NCI-H1105 treated with DMSO at 0.1 percent for 48 hours (cell line): ENCODE measurements at regions not wholly inside any gene's neighbourhood (a gene's known extent, or its start where the extent isn't known, plus 50 kb on each side); places are given as distances from the start of the nearest gene placed in this dataset.

ENCODE experiments used
- DNase-seq: peaks from one replicate; lab custom pipeline; 2025; lab: John Stamatoyannopoulos, UW

DNA sequence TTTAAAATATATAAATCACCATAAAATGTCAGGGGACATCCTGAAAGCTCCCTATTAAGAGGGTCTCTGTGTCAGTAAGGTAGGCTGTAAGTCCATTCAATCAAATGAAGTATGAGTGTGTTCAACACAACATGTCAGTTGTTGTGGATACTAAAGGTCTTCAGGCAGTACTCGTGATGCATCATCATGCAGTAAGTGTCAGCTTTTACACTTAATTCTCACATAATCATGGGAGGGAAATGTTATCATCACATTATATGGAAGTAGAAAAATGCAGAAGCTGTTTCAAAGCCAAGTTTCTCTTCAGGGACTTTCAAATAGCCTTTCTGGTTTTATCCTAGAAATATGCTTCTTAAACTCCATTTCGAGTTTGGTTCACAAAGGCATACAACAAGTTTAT lies 477.1 kb upstream of the ID2 start:
- DNase-seq = no peak

DNA sequence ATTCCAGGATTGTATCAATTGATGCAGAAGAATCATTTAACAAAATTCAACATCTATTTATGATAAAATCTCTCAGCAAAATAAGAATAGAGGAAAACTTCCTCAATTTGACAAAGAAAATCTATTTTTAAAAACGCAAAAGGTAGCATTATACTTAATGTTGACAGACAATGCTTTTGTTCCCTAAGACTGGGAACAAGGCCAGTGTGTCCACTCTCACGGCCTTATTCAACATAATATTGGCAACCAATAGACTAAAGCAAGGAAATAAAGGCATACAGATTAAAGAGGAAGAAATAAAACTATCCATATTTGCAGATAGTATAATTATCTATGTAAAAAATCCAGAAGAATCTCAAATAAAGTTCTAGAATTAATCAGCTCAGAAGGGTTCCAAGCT lies 472.4 kb upstream of the ID2 start:
- DNase-seq = no peak

DNA sequence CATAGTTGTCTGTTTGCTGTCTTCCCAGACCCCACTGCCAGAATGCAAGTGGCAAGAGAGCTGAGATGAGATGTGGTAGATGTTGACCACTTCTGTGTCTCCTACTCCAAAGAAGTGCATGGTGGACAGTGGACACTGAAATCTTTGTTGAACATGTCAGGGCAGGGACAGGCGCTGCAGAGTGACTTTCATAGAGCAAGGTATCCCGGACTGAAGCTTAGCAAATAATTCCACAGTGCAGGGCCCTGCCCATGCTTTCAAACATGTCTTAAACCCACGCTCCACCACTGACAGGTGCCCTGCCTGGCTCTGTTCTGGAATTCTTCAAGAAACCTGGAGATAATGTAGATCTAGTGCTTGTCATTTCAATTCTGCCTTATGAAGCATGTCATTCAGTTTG lies 470.5 kb upstream of the ID2 start:
- DNase-seq = no peak

DNA sequence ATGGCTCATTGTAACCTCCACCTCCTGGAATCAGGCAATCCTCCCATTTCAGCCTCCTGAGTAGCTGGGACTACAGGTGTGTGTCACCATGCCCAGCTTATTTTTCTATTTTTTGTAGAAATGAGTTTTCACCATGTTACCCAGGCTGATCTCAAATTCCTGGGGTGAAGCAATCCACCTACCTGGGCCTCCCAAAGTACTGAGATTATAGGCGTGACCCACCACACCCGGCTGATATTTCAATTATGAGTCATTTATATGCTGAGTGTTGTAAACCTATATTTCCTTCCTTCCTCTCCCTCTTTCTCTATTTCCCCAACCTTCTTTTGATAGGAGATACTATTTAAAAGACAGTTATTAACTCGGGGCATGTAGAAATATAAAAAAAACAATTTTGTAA lies 469.6 kb upstream of the ID2 start:
- DNase-seq = no peak

DNA sequence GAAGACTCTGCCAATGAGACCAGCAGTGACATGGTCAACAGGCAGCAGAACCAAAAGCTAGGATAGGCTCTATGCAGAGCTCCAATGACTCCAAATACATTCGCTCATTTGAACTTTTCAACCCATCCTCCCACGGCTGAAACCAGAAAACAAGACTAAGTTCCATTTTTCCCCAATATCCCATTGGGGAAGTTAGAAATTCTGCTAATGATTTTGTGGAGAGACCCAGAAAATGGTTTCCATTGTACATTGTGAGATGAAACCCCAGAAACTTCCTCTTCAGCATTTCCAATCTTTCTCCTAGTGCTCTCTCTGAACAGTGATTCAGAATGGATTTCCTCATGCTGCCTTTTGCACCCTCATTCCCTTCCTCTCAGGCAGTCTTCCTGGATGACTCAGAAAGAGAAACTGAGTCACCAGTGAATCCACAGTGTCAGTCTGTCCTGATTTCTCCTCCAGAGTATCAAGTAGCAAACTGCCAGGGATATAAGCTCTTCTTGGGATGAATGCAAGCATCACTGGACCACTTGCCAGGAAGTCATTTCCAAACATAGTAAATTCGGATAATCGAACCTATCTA lies 467.7 kb upstream of the ID2 start:
- DNase-seq = no peak

DNA sequence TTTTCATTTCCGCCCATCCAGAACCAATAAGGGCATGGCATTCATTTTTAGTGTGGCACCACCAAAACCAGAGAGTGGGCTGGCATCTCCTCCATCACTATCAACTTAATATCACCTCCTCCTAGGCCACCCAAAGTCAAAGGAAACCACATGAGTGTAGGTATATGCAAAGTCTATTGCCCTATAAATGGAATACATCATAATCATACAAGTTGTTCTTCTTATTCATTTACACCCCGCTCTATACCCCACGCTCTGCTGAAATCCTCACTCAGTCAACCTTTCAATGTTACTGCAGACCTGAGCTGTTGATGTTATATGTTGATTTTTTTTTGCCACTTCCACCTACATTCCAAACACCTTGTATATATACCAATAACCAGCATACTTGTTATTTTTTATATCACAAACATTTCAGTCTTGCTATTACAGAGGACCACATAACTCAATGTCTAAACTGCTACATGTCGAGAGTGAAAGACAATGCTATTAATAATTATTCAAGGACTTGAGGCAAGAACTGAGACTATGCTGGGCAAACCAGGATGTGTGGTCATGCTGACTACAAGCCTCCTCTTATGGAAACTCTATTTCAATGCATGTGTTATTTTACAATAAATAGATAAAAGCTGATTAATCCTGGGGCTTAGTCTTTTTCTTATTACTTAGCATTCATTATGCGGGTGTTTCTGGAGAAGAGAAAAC lies 466.5 kb upstream of the ID2 start:
- DNase-seq = no peak

DNA sequence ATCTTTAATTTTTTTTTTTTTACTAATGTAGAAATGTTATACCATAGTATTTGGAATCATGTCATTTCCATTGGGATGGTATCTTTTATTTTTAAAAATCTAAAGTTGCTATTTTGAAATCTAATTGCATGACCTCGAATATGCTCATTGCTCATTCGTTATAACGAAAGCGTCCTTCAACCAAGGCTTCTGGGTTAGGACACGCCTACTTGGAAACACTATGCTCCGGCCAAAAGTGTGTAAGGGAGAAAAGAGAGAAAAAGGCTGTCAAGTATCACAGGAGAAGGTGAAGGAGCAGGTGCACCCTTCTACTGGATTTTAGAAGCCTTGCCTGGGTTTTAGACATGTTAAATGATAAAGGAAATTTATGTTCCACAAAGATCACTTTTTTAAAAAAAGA lies 465.9 kb upstream of the ID2 start:
- DNase-seq = no peak

DNA sequence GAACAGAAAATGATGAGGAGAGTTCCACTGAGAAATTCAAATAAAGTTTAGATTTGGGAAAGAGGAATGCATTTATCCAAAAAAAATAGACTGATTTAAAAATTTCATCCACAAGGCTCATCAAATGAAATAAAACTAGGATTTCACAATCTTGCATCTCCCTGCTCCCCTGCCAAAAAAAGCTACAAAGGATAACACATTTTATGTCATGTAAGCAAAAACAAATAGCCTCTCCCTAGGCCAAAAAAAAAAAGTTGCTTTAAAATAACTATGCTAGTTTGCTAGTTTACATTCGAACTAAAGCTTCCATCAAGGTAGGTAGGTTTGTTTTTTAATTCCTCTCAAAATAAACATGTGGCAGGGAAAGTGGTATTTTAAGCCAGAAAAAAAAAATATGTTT lies 465.5 kb upstream of the ID2 start:
- DNase-seq = no peak

DNA sequence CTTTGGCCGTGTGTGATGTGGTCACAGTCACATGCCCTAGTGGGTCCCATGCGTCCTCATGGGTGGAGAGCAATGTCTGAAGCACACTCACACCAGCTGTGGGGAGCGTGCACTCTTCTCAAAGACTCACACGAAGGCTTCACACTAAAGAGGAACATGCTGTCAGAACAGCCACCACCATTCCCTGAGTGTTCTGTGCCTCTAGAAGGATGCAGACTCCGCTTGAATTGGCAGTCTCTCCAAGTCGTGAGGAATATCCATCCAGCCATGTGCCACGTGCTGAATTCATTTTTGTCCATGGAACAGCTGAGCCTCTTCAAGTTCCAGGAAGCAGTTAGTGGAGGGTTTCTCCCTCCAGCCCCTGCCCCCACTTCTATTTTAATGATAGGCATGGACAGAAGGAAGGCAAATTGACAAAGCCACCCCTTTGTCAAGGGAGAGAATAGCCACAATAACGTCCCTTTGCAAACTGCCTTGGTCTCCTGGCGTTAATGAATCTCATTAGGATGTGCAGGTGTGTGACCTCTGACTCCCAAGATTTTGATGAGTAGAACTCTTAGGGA lies 464.3 kb upstream of the ID2 start:
- DNase-seq = no peak

DNA sequence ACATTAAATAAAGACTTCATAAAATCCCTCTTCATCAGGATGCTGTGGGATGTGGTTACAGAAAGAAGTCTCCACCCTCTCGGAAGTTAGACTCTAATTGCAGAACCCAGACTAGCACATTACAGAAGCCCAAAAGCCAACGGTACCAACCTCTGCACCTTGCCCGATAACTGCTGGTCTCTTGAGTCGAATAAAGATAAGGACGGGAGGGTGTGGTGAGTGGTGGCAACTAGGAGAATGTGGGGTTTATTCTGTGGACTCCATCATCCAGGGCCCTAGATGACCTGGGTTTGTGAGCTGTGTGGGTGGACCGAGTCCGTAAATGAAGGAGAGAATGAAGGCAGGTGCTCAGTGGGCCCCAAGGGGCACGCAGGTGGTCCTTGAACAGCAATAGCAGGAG lies 462.8 kb upstream of the ID2 start:
- DNase-seq = no peak

DNA sequence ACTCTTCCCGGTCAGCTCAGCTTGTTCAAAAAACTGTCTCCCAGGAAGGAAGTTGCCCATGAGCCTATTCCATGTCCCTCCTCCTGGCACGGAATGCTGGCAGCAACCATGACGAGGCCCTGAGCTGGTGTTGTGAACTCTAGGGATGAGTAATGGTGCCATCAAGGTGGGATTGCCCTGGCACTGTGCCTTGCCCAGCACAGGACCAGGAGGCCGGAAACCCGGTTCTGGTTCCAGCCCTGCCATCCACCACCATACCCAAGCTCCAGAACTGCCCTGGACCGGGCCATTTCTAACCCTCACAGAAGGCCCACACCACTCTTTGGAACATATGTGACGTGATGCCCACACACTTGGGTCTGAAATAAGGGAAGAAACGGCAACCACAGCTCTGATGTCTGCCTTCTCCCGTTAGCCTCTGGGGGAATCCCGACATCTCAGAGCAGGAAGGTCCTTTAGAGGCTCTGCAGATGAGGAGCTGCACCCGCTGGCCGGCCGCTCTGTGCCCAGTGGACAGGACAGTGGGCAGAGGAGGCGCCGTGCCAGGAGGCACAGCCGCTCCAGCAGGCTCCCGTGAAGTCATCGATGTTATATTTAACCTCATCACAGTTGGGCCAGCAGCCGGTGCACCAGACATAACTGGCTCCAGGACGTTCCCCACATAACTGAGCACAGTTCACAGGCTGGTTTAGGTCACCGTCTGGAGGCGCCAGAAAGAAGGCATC lies 462.1 kb upstream of the ID2 start:
- DNase-seq = no peak

DNA sequence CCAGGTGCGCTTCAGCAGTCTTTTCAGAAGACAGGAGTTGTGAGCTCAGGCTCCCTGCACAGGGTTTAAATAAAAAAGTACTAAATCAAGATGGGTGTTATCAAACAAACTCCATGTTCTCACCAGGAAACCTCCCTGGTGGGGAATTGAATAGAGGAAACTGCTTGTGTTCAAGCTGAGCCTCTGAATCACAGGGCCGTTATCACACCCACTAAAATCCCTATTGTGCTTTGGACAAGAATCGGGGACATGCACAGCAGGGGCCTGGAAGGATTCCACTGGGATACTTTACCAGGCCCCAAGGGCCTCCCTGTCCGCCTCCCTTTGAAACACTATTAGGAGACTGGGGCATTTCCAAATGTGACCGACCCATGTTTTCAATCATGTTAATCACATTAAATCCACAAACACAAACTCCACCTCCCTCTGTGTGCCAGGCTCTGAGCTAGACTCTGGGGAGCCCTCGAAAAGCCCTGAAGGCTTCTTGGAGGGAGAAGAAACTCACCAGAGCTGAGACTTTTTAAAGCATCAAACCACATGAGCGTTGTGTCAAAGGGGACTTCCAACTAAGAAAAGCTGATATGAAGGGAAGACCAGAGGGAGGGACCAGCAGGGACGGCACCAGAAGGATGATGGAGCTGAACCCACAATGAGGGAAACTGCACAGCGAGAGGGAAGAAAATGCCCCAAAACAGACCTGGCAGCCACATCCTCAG lies 458.7 kb upstream of the ID2 start:
- no peak for DNase-seq

DNA sequence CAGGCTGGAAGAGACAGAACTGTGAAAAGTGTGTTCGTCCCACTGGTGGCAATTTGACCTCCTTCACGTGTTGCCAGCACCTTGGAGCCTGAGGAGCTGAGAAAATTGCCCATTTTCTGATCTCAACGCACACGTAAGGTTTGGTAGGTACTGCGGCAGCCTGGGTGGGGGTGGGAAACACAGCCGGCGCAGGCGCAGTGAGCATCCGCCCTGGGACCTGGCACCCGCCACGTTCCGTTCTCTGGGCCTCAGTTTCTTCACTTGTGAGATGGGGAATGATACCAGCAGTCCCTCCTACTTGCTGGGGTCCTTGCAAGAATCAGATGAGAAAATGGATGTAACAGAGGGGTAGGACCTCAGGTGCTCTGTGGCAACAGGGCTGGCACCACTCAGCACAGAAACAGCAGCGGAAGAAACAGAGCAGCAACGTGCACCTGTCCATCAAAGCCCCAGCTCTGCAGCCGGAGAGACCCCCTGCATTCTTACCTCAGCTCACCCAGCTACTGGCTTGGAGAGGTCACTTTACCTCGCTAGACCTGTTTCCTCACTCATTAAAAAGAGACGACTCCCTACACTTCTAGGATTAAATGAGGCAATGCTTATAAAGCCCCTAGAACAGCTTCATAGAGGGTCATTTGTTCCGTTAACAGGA lies 458.0 kb upstream of the ID2 start:
- DNase-seq = no peak

DNA sequence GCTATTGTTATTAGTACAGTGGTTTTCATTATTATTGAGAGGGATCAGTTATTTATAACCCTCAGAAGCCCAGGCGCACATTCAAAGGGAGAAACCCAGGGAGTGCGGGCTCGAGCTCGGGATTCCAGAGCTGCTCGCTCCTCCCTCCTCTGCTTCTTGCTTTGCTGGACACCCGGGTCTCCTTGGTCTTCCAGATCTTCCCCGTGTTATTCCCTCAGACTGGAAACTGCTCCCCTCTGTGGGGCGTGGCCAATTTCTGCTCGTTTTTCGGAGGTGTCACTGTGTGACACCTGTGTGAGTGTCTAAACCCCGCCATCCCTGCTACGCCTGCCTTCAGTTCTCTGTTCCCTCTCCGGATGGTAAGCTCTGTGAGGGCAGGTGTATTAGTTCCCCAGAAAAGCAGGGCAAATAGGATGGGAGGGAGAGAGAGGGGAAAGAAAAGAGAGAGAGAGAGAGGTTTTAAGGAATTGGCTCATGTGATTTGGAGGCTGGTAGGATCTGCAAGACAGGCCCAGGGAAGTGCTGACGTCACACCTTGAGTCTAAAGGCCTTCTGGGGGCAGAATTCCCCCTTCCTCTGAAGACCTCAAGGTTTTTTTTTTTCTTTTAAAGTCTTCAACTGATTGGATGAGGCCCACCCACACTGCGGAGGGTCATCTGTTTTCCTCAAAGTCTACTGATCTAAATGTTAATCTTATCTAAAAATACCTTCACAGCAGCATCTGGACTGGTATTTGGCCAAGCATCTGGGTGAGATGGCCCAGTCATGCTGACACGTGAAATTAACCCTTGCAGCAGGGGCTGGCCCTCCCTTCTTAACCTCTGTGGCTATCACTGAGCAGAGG lies 457.3 kb upstream of the ID2 start:
- DNase-seq = no peak

DNA sequence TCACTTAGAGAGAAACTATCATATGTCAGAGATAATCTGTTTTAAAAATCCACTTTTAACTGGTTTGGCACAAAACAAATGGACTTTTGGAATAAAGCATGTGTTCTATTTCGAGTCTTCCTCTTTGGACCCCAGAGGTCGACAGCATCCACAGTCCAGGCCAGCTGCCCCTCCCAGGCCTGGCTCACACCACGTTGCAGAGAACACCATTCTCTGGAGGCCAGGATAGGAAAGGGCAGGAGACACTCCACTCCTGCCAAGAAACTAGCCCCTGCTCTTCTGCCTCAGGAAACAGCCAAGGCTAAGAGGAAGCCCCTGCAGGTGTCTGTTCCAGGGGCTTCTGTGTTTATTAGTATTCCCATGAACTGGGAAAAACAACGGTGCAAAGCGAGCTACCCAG lies 456.6 kb upstream of the ID2 start:
- DNase-seq = no peak

DNA sequence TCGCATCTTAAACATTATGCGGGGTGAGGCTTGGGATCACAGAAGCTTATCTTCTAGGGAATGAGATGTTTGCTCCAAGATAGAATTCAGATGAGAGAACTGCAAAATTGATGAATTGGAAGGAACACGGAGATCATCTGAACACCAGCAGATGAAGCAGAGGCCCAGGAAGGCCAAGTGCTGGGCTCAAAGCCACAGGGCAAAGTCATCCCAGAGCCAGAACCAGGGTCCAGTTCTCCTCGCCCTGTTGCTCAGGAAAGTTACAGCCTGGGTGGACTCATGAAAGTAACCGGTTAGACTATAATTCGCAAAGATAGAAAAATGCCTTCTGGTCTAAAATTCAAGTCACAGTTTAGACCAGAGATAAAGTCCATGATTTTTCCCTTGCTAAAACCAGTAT lies 456.1 kb upstream of the ID2 start:
- no peak for DNase-seq

DNA sequence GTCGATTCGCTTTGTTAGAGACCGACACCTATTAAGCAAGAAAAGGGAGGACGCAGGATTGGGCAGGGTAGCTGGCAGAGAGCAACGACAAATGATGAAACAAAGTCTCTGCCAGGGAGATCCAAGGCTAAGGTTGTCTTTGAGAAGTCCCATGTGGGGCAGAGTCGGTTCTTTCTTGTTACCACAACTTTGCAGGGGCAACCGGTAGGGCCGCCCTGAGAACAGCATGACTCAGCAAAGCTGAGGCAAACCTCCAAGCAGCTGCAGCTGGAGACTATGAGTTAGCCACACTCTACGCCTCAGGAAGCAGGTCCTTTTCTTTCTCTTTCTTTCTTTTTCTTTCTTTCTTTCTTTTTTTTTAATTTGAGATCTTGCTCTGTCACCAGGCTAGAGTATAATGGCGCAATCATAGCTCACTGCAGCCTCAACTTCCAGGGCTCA lies 452.3 kb upstream of the ID2 start:
- DNase-seq = peak; percentile 60

DNA sequence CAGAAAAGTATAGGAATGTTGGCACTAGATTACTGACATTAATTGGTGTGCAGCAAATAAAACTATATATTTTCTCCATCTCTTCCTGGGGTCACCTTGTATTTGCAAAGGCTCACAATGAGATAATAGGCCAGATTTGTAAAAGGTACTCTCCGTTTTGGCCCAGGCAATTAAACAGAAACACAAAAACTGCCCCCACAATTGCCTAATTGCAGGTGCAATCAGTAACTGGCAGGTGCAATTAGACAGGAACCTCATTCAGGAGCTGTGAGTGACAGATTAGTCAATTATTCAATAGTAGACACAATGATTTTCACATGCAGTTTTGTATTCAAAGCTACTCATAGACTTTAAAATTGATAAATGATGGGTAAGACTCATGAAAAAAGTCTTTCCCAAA lies 451.4 kb upstream of the ID2 start:
- peak; percentile 93 for DNase-seq

DNA sequence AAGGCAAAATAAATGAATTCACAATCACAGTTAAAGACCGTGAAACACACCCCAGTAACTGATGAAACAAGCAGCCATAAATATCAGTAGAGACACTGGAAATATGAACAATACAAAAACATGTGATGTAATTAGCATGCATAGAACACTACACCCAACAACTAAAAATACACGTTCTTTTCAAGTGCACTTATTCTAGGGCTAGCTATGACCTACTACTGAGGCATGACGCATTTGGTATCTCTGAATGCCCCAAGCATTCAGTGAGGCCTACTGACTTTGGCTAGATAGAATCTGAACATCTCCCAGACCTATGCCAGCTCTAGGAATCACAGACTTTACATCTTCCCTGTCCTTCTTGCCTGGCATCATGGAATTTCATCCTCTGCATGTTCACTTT lies 450.0 kb upstream of the ID2 start:
- DNase-seq = no peak

DNA sequence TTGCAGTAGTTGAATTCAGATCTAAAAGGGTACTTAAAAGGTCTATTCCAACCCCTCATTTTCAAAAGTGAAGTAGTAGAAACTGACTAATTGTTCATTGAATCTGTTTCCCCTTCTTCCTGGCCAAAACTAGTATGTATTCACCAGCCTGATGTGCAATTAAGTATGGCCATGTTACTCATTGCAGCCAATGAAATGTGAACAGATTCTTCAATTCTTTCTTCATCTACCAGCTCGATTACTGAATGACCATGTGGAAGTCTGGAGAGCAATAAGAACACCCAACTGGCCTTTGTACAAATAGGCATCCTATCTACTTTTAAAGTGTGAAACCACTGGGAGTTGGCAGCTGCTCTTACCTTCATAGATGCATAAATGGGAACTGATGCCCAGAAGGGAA lies 449.0 kb upstream of the ID2 start:
- no peak for DNase-seq

DNA sequence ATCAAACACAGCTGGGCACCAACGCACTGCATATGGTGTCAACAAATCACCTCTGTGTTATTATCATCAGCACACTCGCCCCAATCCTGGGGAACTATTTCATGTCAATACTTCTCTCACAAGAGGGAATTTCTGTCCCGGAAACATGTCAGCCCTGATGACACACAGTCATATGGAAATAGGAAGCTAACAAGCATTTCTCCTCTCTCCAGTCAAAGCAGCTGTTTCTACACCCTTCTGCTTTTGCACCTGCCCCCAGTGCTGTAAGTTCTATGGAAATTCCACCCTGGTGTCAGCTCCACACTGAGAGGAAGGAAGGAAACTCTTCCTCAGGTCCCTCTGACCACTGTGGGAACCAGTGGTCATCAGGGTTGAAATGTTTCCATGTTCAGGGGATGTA lies 447.6 kb upstream of the ID2 start:
- peak; percentile 48 for DNase-seq
